22Rv1 (cell line): ENCODE measurements at regions not wholly inside any gene's neighbourhood (a gene's known extent, or its start where the extent isn't known, plus 50 kb on each side); places are given as distances from the start of the nearest gene placed in this dataset.

Experiments used
- H3K27ac ChIP-seq: fragments of 450-650 bp; 2 replicates; pipeline ENCODE4 v1.5.1; 2017
- CTCF ChIP-seq: fragments of 450-650 bp; IDR thresholded peaks from 2 replicates; pipeline ENCODE4 v1.5.1; 2017; ENCODE audit warnings: mild to moderate bottlenecking
- ZFX ChIP-seq: fragments of 450-650 bp; IDR thresholded peaks from 2 replicates; pipeline ENCODE4 v1.6.1; 2017; ENCODE audit warnings: antibody characterized with exemption, borderline replicate concordance

DNA sequence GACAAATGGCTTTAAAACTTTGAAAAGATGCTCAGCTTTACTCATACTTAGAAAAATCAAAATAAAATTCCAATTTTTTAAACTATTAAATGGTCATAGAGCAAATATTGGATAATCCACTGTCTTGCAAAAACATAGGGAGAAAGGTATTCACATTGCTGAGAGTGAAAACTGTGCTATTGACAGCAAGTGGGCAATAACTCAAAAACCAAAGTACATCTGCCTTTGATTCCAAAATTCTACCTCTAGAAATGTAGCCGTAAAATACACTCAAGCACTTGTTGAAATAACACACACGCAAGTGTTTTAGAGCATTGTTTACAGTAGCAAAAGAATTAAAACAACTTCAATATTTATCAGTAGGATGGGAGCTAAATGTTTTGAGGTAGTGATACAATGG lies 210.6 kb upstream of the HS3ST3A1 start:
- TF ChIP-seq ZFX = no peak
- TF ChIP-seq CTCF = no peak

DNA sequence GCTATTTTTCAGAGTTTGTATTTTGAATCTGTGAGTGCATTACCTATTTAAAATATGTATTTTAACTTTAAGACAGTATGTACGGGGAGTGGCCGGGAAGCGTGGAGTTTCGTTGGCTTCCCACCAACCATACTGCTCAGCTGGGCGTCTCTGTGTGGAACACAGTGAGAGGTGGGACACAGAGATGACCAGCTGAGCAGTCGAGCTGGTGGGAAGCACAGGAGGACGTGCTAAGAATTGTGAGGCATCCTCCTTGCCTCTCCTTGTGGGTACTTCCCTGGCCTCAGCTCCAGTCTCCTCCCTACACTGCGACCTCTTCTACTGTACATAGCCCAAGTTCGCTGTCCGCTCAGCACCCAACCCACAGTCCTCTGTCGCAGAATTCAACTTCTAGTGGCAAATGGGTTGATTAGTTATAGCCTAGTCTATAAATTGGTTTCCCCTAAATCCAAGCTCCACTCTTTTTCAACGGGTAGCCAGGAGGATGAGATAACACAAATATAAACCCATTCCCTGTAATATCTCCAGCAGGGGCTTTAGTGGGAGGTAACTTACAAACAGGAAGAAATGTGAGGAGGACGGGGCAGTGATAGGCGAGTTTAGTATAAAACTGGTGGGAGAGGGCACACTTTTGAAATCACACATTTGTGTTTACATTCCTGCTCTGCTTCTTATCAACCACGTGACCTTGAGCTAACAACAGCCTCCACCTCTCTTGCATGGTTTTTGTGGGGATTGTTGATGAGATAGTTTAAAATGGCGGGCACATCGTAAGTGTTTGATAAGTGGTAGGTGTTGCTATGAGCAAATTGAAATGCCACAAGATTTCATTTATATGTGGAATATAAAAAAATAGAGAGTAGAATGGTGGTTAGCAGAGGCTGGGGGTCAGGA lies 211.9 kb upstream of the HS3ST3A1 start:
- H3K27ac ChIP-seq = no peak overlapping the region
- TF ChIP-seq ZFX = no peak
- no peak for TF ChIP-seq CTCF

More for the DNA sequence above, 210.6 kb upstream of the HS3ST3A1 start:
- no peak overlapping the region for H3K27ac ChIP-seq

DNA sequence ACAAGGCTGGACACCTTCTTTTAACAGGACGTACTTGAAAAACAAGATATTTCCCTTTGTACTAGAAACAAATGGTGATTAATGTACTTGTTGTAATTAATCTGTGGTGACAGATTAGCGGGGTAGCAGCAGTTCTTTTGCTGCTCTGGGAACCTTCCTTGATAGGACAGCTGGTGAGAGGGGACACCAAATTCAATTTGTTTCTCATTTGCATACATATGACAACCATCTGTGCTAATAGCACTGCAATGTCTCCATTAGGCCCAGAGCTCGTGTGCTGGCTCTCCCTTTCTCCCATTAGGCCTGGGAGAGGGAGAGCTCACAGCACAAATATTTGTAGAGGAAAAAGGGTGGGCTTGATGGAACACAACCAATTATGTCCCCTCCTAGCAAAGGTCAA lies 221.0 kb upstream of the HS3ST3A1 start:
- no peak overlapping the region for H3K27ac ChIP-seq
- no peak for TF ChIP-seq ZFX
- TF ChIP-seq CTCF = no peak

GRCh38 chr17:13825526-13826040 lies 223.9 kb upstream of the HS3ST3A1 start:
- H3K27ac ChIP-seq = no peak overlapping the region
- TF ChIP-seq CTCF = no peak

- no peak overlapping the region for H3K27ac ChIP-seq
- TF ChIP-seq ZFX (no peak), CTCF (no peak)
Observed at GRCh38 chr17:13827118-13827517, 225.4 kb upstream of the HS3ST3A1 start.

DNA sequence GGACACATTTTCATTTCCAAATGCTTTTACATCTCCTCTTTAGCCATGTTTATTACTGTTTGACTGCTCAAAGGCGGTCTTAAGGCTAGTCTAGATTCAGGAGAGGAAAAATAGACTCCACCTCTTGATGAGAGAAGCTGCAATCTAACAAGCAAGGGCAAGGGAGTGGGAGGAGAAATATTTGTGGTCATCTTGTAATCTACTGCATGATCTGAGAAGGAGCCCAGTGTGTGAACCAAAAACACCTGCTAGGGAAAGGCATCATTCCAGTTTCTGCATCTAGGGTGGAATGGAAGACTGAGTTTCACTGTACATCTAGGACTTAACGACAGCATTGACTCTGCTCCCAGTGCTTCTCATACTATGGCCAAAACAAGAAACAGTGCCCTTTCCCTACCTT lies 232.2 kb upstream of the HS3ST3A1 start:
- H3K27ac ChIP-seq = no peak overlapping the region
- no peak for TF ChIP-seq CTCF
- TF ChIP-seq ZFX = no peak

DNA sequence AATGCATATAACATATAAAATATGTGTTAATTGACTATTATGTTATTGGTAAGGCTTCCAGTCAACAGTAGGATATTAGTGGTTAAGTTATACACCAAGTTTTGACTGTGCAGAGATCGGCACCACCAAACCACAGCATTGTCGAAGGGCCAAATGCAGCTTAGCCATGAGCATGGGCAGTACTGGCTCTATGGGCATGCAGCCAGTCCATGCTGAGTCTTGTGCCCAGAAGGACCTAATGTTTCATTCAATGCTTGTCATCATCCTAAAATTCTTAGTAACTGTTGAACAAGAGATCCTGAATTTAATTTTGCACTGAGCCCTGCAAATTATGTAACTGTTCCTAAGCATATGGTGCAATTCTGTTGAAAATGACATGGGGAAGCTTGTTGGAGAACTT lies 233.4 kb upstream of the HS3ST3A1 start:
- no peak overlapping the region for H3K27ac ChIP-seq
- TF ChIP-seq CTCF (no peak), ZFX (no peak)
